CD4-positive, alpha-beta T cell treated with Interleukin-1 beta for 1 hour (primary cell): ENCODE measurements at regions not wholly inside any gene's neighbourhood (a gene's known extent, or its start where the extent isn't known, plus 50 kb on each side); places are given as distances from the start of the nearest gene placed in this dataset.
"Not testable (repeated sequence)": the region's sequence is repeated elsewhere in the genome, so short reads cannot be mapped to it uniquely, and the experiment has no call there.

Source experiments
- DNase-seq, 2 donors: peaks; one replicate each; pipeline ENCODE4 v3.0.0-alpha.2; 2020 to 2022

- DNase-seq = no peak
Observed at GRCh38 chr6:169142538-169142844, 111.2 kb downstream of the THBS2 start.

- DNase-seq = no peak
Observed at GRCh38 chr6:169141671-169142537, 111.7 kb downstream of the THBS2 start.

DNA sequence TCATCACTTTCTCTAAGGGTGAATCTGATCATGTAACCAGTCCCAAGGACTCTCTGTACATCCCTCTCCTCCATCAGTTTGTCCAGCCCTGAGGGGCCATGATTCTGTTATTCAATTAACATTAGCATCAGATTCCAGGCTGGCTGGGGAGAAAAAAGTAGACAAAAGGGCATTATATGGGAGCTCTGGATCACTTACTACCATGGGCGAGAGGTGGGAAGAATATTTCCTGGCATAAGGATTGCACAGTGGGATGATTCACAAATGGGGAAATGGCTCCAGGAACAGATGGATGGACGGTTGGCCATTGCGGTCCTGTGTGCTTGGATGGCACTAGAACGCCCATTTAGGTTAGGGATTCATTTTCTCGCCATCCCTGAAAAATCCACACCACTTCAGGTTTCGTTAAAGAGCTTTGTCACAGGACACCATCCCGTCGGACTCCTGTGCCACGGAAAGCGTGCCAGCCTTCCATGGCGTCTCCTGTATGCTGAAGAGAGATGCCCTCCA lies 112.6 kb downstream of the THBS2 start:
- no peak for DNase-seq

DNA sequence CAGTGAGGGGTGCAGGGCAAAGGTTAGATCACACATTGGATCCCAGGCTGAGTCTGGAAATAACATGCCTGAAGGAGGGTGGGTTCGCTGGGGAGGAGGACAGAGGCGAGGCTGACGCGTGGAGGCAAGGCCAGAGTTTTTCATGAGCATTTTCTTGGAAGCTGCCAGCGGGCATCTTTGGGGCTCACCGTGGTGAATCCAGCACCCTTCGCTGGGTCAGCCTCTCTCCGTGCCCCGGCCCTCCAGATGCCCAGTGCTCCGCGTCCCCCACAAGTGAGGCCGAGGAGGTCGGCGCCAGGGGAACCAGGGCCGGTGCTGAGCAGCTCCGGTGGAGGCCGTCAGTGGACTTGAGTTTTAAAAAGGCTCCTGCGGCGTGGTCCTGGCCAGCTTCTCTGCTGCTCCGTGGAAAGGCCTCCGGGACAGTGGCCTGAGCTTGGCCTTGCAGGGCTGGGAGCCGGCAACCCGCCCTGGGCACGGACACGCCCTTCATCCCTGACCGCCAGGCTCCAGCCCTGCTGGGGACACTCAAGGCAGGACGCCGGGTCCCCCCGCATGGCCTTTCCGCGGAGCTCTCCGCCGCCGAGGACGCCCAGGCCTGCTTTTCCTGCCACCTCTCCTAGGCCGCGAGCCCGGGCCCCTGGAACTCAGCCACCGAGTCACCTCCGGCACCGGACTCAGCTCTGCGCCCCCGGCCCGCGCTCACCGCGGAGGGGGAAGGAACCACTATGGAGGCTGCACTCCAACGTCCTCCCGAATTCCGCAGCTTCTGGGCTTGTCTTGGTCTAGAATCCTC lies 114.3 kb downstream of the THBS2 start:
- DNase-seq = no peak

DNA sequence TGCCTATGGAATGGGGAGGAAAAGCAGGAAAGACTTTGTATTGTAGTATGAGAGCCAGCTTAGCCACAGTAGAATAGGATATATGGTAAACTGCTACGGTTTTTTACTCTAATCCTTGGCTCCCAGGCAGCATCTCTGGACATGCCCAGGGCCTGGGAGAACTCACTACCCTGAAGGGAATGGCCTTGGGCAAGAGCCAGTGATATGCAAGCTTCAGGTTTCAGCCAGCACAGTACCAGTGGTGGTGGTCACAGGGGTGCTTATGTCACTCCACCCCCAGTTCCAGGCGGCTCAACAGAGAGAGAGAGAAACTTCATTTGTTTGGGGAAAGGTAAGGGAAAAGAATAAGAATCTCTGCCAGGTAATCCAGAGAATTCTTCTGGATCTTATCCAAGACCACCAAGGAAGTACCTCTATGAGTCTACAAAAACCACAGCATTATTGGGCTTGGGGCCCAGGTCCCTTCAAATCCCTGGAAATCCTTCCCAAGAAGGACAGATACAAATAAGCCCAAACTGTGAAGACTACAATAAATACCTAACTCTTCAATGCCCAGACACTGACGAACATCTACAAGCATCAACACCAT lies 121.2 kb downstream of the THBS2 start:
- DNase-seq = no peak

GRCh38 chr6:169131390-169131789 lies 122.3 kb downstream of the THBS2 start:
- no peak for DNase-seq

- no peak for DNase-seq
Observed at GRCh38 chr6:169130113-169130512, 123.5 kb downstream of the THBS2 start.

DNA sequence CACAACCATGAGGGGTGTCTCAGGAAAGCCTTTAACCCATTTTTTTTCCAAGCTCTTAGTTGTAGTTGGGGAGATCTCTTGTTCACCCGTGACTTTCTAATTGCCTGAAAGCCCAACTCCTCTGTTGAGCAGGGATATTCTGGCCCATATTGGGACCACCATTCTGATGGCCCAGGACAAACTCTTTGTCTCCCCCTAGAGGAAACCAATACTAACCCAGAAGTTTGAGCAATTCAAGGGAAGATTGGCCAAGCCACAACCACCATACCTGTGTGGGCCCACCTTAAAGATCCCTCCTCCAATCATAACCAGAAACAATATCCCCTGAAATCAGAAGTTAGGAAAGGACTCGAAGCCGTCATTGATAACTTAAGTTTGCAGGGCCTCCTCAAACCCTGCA lies 132.6 kb downstream of the THBS2 start:
- DNase-seq = no peak

- DNase-seq = no peak
Observed at GRCh38 chr6:169119669-169120068, 134.0 kb downstream of the THBS2 start.

DNA sequence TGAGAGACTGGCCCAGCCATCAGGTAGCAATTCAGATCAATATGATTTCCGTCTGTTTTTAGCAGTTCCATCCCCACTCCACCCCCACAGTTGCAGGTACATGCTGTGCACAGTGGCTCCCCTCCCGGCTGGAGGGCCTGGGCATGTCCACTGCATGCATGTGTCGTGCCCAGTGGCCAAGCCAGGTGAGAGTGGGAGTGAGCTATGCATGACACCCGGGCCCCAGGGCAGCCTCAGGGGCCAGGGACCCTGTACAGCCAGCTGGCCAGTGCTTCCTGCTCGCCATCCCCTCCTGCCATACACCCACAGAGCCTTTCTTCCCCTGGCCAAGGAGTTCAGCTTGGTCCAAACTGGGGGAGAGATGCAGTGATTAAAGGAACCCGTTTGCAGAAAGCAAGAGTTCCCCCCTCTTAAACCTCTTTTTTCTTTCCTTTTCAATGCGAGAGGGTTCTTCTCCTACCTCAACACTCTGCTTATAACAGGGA lies 135.3 kb downstream of the THBS2 start:
- no peak for DNase-seq

GRCh38 chr6:169117663-169118062 lies 136.0 kb downstream of the THBS2 start:
- no peak for DNase-seq

GRCh38 chr6:169115632-169116031 lies 138.0 kb downstream of the THBS2 start:
- DNase-seq = no peak

DNA sequence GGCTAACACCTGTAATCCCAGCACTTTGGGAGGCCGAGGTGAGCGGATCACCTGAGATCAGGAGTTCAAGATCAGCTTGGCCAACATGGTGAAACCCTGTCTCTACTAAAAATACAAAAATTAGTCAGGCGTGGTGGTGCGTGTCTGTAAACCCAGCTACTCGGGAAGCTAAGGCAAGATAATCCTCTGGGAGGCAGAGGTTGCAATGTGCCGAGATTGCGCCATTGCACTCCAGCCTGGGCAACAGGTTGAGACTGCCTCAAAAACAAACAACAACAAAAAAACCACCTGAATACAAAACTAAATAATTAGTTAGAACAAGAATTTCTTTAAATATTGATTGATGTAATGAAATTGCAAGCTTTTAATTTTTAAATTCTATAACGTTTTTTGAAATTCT lies 139.0 kb downstream of the THBS2 start:
- DNase-seq = not testable (repeated sequence)

DNA sequence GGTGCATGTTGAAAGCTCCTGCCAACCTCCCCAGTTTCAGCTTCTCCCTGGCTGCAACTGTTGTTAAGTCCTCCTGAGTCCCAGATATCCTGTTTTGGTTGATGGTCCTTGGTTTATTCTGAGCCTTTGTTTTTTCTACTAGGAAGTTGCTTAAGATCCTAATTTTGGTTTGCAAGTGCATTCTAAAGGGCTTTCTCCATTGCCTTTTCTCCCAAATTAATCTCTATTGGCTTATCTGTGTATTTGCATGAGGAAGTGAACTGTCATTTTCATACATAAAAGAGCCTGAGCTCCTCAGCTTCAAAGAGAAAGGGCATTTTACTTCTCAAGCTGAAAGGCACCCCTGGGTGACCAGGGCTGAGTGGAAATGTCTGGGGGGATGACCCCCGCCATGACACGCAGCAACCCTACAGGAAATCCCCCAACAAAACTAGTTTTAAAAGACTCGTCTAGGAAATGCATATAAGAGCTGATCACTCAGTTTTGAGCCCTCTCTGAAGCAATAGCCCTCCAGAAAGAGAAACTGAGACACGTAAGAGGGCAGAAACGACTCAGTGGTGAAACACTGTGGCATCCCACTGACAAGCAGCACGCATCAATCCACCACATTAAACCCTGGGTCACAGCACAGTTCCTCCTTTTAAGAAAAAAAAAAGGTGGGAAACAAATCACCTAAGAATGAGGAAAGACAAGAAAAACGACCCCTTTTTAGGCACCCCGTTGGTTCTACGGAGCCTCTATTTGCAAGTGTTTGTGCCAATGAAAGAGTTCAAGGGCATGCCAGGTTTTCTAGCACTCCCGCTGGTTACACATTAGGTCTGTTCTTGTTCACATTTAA lies 140.9 kb downstream of the THBS2 start:
- no peak for DNase-seq

DNA sequence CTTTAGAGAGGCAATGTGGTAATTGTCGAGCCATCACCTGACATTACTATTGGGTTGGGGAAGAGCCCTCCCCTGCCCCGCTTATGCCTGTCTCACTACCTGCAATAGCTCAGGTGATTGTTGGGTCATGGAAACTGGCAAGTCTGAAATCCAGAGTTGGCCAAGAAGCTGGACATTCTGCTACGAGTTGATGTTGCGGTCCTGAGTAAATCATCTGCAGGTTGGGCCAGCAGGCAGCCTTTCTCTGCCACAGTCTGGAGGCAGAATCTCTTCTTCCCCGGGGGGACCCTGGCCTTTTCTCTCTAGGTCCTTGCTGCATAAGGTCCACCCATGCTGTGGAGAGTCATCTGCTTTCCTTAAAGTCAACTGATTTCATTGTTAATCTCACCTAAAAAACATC lies 142.4 kb downstream of the THBS2 start:
- DNase-seq = no peak

- no peak for DNase-seq
Observed at GRCh38 chr6:169109411-169110220, 144.0 kb downstream of the THBS2 start.

GRCh38 chr6:169108753-169109152 lies 144.9 kb downstream of the THBS2 start:
- no peak for DNase-seq

DNA sequence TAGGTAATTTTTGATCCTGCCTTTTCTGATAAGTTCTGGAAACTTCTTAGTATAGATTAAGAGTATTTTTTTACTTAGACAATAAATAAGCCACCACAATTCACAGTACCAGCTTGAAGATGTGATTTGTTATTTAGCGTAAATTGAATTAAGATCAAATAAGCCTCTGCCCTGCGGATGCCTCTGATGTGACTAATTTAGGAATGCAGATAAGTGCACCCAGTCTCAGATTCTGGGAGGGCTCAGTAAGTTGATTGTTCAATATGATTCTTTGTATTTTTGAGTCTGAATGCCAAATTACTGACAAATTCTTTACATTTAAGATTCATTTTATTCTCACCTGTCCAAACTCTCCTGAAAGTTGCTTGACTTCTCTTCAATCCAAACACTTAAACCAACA lies 147.5 kb downstream of the THBS2 start:
- DNase-seq = no peak

- DNase-seq = no peak
Observed at GRCh38 chr6:169101981-169102380, 151.7 kb downstream of the THBS2 start.

- DNase-seq = no peak
Observed at GRCh38 chr6:169101036-169101805, 152.4 kb downstream of the THBS2 start.
